Pancreas (tissue), 10 donors: ENCODE measurements at regions not wholly inside any gene's neighbourhood (a gene's known extent, or its start where the extent isn't known, plus 50 kb on each side); places are given as distances from the start of the nearest gene placed in this dataset.
A peak's percentile ranks its signal among the peaks of the same experiment; 100 is the strongest.

Source experiments
- ATAC-seq, 4 donors: fragments of 200-7000 bp; cut with Tn5 transposase; one replicate each; pipeline versions ENCODE4 v1.8.0 to v1.9.1; 2020; ENCODE audit warnings: mild to moderate bottlenecking in 4 of 4, moderate library complexity in 4 of 4
- DNase-seq, 6 donors: peaks; one replicate each; pipeline ENCODE4 v3.0.0-alpha.2; 2020
- FAIRE-seq: peaks from 2 replicates; lab custom pipeline; 2012; peaks lifted over from hg19 to GRCh38; lab: Jason Lieb, UNC
- H3K27ac ChIP-seq, 4 donors: fragments of 200-600 bp; sonication (generic); 1 replicate in 3 of 4; 2 replicates in 1 of 4; pipeline versions ENCODE4 v1.5.0 to v1.8.0; 2020
- H3K27me3 ChIP-seq, 4 donors: fragments of 200-600 bp; one replicate each; pipeline ENCODE4 v1.8.0; 2021
- H3K36me3 ChIP-seq, 3 donors: fragments of 200-600 bp; sonication (generic) in 1 of 3; one replicate each; pipeline versions ENCODE4 v1.5.0 to v1.8.0; 2020 to 2021
- H3K4me1 ChIP-seq, 3 donors: fragments of 200-600 bp; one replicate each; pipeline ENCODE4 v1.8.0; 2021
- H3K4me3 ChIP-seq, 4 donors: fragments of 200-600 bp; sonication (generic) in 2 of 4; one replicate each; pipeline versions ENCODE4 v1.5.0 to v1.8.0; 2020 to 2021
- H3K9me3 ChIP-seq, 4 donors: fragments of 200-600 bp; one replicate each; pipeline ENCODE4 v1.8.0; 2021
- WGBS, 2 donors: extraction: QIAGEN DNeasy Blood & Tissue Kit; methylation state at CpG; one replicate each; pipeline ENCODE4 v1.1.7; 2013; 5-methylcytosine and 5-hydroxymethylcytosine counted together
- intact Hi-C, 3 donors: fragments of 100-400 bp; cut with DNase I; formaldehyde crosslinking; loops; one replicate each; pipeline versions ENCODE4 v1.11.1 to v1.14.2; 2022
- TF ChIP-seq, protein P1 (sequence below), 4 donors: fragments of 200-600 bp; sonication (generic) in 3 of 4; IDR thresholded peaks; one replicate each; pipeline versions ENCODE4 v1.5.0 to v1.8.0; 2021; ENCODE audit warnings: antibody characterized with exemption in 4 of 4
- donor health status: healthy with polysubstance abuse.
- donor health status: DM: no; HTN: no; CAD: no; lungs with moderate emphysema.
- donor health status: DM: no; HTN: no; CAD: no.
- donor health status: control.
- donor health status: control.
- donor health status: Bipolar disorder and iron deficiency.
- donor health status: DM: yes; HTN: yes; CAD: no.
- donor health status: DM: no; HTN: no; CAD: no.
- donor health status: DM: no; HTN: no; CAD: no.
- donor health status: DM: yes; HTN: yes; CAD: no.

DNA sequence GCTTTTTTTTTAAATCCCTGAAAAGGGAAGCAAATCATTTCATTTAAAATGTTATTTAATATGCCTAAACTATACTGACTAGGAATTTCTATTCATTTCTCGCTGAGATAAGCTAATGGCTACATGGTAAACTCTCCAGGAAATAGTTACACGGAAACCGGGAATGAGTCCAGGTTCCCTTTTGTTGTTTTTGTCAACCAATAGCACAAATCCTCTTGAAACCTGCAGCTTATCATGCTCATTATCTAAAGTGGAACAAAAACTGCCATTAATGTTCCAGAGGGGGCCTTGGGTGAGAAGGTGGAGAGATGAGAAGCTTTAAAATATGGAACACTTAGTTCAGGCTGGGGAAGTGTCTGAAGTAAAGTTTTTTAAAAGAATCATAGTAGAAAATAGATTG is 113.5 kb upstream of the ALCAM start:
- Histone ChIP-seq H3K27ac (no peak overlapping the region), H3K4me1 (peaks cover 3 to 8% (median 4%) of the 10 kb centered on the region in 3 donors), H3K27me3 (no peaks in the 10 kb centered on the region), H3K36me3 (no peaks in the 10 kb centered on the region), H3K9me3 (no peaks in the 10 kb centered on the region), H3K4me3 (no peak overlapping the region)
- 7 to 11% methylated on average over 3 of the region's 3 CpGs for WGBS, 2 donors
- no peak for FAIRE-seq
- DNase-seq: peak in 1 of 6 donors; percentile 16
- peak; percentile 46 to 80 (median 79) for ATAC-seq
- TF ChIP-seq, protein P1, sequence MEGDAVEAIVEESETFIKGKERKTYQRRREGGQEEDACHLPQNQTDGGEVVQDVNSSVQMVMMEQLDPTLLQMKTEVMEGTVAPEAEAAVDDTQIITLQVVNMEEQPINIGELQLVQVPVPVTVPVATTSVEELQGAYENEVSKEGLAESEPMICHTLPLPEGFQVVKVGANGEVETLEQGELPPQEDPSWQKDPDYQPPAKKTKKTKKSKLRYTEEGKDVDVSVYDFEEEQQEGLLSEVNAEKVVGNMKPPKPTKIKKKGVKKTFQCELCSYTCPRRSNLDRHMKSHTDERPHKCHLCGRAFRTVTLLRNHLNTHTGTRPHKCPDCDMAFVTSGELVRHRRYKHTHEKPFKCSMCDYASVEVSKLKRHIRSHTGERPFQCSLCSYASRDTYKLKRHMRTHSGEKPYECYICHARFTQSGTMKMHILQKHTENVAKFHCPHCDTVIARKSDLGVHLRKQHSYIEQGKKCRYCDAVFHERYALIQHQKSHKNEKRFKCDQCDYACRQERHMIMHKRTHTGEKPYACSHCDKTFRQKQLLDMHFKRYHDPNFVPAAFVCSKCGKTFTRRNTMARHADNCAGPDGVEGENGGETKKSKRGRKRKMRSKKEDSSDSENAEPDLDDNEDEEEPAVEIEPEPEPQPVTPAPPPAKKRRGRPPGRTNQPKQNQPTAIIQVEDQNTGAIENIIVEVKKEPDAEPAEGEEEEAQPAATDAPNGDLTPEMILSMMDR (IDR thresholded peaks at IDR 0.05): no peak
- intact Hi-C loops: no loop called here

DNA sequence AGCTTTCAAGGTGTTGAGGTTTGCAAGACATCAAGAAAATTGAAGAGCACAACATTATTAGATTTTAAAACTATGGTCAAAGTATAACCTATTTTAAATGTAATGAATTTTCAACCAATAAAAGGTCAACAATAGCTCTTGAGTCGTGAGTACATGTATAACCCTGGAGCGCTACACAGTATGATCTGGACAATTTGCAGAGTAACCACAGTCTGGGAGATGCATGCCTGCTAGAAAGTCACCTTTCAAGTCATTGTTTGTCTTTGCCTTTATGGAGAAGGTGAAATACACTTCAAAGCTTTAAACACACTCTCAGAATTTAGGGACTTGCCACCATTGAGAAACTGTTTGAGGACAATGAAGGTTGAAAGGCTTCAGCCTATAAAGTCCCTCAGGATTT is 112.6 kb upstream of the ALCAM start:
- intact Hi-C loops: no loop called here
- Histone ChIP-seq H3K36me3 (no peaks in the 10 kb centered on the region), H3K27ac (no peak overlapping the region), H3K4me1 (peaks cover 3 to 8% (median 4%) of the 10 kb centered on the region in 3 donors), H3K27me3 (no peaks in the 10 kb centered on the region), H3K9me3 (no peaks in the 10 kb centered on the region), H3K4me3 (no peak overlapping the region)
- ATAC-seq: no peak
- WGBS, 2 donors: 95 to 96% methylated on average over 2 of the region's 2 CpGs
- DNase-seq: no peak
- TF ChIP-seq, protein P1 (IDR thresholded peaks at IDR 0.05): no peak
- FAIRE-seq: no peak

DNA sequence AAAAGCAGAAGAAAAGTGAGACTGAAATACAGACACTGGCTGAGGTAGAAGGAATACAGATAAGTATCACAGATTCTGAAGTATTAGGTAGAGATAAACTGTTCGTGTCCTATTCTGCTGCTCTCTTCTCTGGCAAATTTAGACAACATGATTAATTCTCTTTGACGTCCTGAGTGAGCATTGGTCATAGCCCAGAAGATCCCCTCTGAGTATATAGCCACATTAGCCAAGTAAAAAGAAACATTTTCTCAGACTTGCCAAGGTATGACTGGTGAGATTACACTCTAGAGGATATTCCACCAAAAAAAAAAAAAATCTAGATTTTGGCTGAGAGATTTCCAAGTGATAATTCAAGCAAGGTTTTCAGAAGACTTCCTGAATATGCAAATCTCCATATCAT is 111.4 kb upstream of the ALCAM start:
- DNase-seq (no peak), FAIRE-seq (no peak), ATAC-seq (no peak)
- no peaks in the 10 kb centered on the region for H3K36me3 ChIP-seq
- TF ChIP-seq, protein P1 (IDR thresholded peaks at IDR 0.05): no peak
- H3K9me3 ChIP-seq: no peaks in the 10 kb centered on the region
- no peak overlapping the region for H3K27ac ChIP-seq
- H3K4me3 ChIP-seq: no peak overlapping the region
- H3K4me1 ChIP-seq: peaks cover 3 to 8% (median 4%) of the 10 kb centered on the region in 3 donors
- intact Hi-C loops: no loop called here
- no peaks in the 10 kb centered on the region for H3K27me3 ChIP-seq
- 18 to 32% methylated on average over 2 of the region's 2 CpGs for WGBS, 2 donors

DNA sequence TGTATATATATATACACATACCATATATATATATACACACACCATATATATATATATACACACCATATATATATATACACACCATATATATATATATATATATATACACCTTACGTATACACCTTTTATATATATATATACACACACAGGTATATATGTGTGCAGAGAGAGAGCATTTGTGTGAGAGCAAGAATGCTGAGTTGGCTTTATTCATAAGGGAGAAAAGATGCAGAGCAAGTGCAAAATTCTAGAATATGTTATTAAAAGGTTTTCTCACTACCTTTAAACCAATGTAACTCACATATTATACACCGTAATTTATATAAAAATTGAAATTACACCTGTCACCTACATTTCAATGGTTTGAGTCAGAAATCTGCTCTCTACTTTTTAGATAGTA is 107.2 kb upstream of the ALCAM start:
- DNase-seq (no peak), ATAC-seq (no peak), FAIRE-seq (no peak)
- H3K4me1 ChIP-seq: no peaks in the 10 kb centered on the region
- no peaks in the 10 kb centered on the region for H3K36me3 ChIP-seq
- no peak overlapping the region for H3K4me3 ChIP-seq
- TF ChIP-seq, protein P1 (IDR thresholded peaks at IDR 0.05): no peak
- H3K27ac ChIP-seq: no peak overlapping the region
- WGBS, 2 donors: 46 to 48% methylated on average over 2 of the region's 2 CpGs
- H3K27me3 ChIP-seq: no peaks in the 10 kb centered on the region
- intact Hi-C loops: no loop called here
- H3K9me3 ChIP-seq: no peaks in the 10 kb centered on the region

DNA sequence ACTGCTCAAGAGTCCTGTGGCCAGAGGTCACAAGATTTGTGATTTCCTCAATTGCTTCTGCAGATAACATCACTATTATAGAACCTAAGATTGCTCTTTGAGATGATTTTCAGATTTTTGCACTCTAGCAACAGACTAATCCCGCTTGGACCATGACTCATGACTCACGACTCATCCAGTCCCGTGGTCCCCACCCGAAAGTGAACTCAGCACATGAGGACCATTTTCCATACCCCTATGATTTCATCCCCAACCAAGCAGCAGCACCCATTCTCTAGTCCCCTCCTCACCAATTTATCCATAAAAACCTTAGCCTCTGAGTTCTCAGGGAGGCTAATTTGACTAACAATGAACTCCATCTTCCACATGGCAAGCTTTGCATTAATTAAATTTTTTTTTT is 106.3 kb upstream of the ALCAM start:
- FAIRE-seq: no peak
- intact Hi-C loops: no loop called here

More for the DNA sequence above, 106.3 kb upstream of the ALCAM start:
- Histone ChIP-seq H3K27ac (no peak overlapping the region), H3K4me1 (no peaks in the 10 kb centered on the region), H3K36me3 (no peaks in the 10 kb centered on the region), H3K27me3 (no peaks in the 10 kb centered on the region), H3K4me3 (no peak overlapping the region), H3K9me3 (no peaks in the 10 kb centered on the region)
- no peak for ATAC-seq
- TF ChIP-seq, protein P1 (IDR thresholded peaks at IDR 0.05): no peak
- 71 to 87% methylated on average over 4 of the region's 4 CpGs for WGBS, 2 donors
- no peak for DNase-seq
